ENCODE measurements at regions not wholly inside any gene's neighbourhood (a gene's known extent, or its start where the extent isn't known, plus 50 kb on each side); places are given as distances from the start of the nearest gene placed in this dataset.

- TF ChIP-seq POLR2A (IDR thresholded peaks at IDR 0.05): no peak
- TF ChIP-seq CTCF (IDR thresholded peaks at IDR 0.05): no peak
- TF ChIP-seq POLR2AphosphoS5 (IDR thresholded peaks at IDR 0.05): no peak
- TF ChIP-seq EP300 (IDR thresholded peaks at IDR 0.05): no peak
Observed at GRCh38 chr21:19941626-19942025, 1056.6 kb upstream of the NCAM2 start.
